ENCODE measurements at regions not wholly inside any gene's neighbourhood (a gene's known extent, or its start where the extent isn't known, plus 50 kb on each side); places are given as distances from the start of the nearest gene placed in this dataset.
"Not testable (repeated sequence)": the region's sequence is repeated elsewhere in the genome, so short reads cannot be mapped to it uniquely, and the experiment has no call there.

DNA sequence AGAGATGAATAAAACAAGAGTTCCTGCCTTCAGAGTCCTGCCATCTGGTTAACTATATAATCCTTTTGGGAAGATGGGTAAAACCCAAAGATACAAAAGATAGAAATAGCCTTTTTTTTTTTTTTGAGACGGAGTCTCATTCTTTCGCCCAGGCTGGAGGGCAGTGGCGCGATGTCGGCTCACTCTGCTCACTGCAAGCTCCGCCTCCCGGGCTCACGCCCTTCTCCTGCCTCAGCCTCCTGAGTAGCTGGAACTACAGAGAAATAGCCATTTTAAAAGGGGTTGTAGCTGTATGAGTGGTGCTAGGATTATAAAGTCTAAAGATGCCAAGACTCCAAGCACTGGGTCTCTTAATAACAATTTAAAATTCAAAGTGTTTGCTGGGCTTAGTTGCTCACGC lies 97.2 kb downstream of the KDR start:
- Histone ChIP-seq H3K36me3 (ENCODE audit: control insufficient read depth, insufficient read depth, low read length) (no peaks in the 10 kb centered on the region), H3K4me3 (replicated peaks; ENCODE audit: low read depth, low read length) (no peak overlapping the region), H3K27me3 (replicated peaks; ENCODE audit: control insufficient read depth, insufficient read depth, low read length) (no peaks in the 10 kb centered on the region)
- TF ChIP-seq, protein P1, sequence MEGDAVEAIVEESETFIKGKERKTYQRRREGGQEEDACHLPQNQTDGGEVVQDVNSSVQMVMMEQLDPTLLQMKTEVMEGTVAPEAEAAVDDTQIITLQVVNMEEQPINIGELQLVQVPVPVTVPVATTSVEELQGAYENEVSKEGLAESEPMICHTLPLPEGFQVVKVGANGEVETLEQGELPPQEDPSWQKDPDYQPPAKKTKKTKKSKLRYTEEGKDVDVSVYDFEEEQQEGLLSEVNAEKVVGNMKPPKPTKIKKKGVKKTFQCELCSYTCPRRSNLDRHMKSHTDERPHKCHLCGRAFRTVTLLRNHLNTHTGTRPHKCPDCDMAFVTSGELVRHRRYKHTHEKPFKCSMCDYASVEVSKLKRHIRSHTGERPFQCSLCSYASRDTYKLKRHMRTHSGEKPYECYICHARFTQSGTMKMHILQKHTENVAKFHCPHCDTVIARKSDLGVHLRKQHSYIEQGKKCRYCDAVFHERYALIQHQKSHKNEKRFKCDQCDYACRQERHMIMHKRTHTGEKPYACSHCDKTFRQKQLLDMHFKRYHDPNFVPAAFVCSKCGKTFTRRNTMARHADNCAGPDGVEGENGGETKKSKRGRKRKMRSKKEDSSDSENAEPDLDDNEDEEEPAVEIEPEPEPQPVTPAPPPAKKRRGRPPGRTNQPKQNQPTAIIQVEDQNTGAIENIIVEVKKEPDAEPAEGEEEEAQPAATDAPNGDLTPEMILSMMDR (IDR thresholded peaks at IDR 0.05; ENCODE audit: insufficient read depth, low read length, poor library complexity, severe bottlenecking) = no peak
- DNase-seq (ENCODE audit: extremely low read depth, insufficient read length) = no peak

DNA sequence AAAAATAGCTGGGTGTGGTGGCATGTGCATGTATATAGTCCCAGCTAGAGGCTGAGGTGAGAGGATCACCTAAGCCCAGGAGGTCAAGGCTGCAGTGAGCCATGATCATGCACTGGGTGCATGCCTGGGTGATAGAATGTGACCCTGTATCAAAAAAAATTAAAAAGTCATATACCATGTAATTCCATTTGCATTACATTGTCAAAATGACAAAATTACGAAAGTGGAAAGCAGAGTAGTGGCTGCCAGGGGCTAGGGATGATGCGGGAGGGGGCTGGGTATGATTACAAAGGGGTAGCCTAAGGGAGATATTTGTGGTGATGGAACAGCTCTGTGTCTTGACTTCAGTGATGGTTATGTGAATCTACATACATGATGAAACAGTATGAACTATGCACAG lies 97.8 kb downstream of the KDR start:
- no peaks in the 10 kb centered on the region for H3K27me3 ChIP-seq (replicated peaks; ENCODE audit: control insufficient read depth, insufficient read depth, low read length)
- no peak overlapping the region for H3K4me3 ChIP-seq (replicated peaks; ENCODE audit: low read depth, low read length)
- DNase-seq (ENCODE audit: extremely low read depth, insufficient read length) = no peak
- TF ChIP-seq, protein P1 (IDR thresholded peaks at IDR 0.05; ENCODE audit: insufficient read depth, low read length, poor library complexity, severe bottlenecking) = no peak
- H3K36me3 ChIP-seq (ENCODE audit: control insufficient read depth, insufficient read depth, low read length) = no peaks in the 10 kb centered on the region

DNA sequence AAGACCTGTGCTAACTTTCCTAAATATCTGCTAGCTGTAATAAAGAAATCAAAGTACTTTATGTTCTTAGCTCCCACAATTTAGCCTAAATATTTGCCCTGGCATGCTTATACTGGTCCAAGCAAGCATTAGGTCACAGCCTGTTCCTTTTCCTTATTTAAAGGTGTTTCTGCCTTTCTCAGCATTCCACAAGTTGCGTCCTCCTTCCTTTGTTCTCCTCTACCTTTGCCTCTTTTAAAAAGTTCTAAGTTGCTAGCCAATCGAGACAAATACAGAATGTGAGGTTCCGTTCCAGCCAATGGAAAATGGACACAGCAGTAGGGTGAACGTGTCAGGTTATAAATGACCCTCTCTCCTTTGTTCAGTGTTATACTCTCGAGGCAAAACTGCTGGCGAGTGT lies 99.9 kb downstream of the KDR start:
- H3K4me3 ChIP-seq (replicated peaks; ENCODE audit: low read depth, low read length); H3K36me3 ChIP-seq (ENCODE audit: control insufficient read depth, insufficient read depth, low read length); DNase-seq (ENCODE audit: extremely low read depth, insufficient read length); H3K27me3 ChIP-seq (replicated peaks; ENCODE audit: control insufficient read depth, insufficient read depth, low read length): not testable (repeated sequence)

DNA sequence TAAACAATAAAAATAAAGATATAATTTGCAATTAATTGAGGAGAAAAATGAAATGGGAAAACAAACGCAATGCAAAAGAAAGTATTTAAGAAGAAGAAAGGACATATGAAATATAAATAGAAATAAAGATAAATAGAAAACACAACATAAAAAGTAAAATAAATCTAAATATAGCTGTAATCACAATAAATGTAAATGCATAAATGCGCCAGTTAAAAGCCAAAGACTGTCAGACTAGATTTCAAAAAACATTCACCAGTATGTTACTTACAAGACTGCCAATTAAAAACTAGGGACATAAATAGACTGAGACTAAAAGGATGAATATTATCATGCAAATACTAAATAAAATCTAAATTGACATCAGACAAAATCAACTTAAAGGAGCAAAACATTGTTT lies 102.4 kb downstream of the KDR start:
- H3K4me3 ChIP-seq (replicated peaks; ENCODE audit: low read depth, low read length) = no peak overlapping the region
- H3K36me3 ChIP-seq (ENCODE audit: control insufficient read depth, insufficient read depth, low read length) = no peaks in the 10 kb centered on the region
- no peaks in the 10 kb centered on the region for H3K27me3 ChIP-seq (replicated peaks; ENCODE audit: control insufficient read depth, insufficient read depth, low read length)
- no peak for DNase-seq (ENCODE audit: extremely low read depth, insufficient read length)
- TF ChIP-seq, protein P1 (IDR thresholded peaks at IDR 0.05; ENCODE audit: insufficient read depth, low read length, poor library complexity, severe bottlenecking) = no peak

DNA sequence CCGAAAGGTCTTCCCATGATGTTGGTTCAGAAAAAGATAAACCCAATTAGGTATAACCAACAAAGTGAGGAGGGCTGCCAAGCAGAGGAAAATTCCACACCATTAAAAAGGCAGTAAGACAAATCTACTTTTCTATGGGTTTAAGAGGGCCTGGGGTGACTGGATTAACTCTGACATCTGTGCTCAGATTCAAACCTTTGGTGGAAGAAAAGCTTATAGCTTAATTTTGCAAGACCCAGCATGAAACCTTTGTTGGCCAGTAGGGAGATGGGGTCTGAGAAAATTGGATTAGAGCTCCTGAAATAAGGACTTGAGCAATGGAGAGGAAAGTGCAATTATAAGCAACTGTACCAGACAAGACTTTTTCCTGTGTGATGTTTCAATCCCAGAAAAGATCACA lies 104.2 kb downstream of the KDR start:
- no peak for DNase-seq (ENCODE audit: extremely low read depth, insufficient read length)
- H3K36me3 ChIP-seq (ENCODE audit: control insufficient read depth, insufficient read depth, low read length) = no peaks in the 10 kb centered on the region
- no peak overlapping the region for H3K4me3 ChIP-seq (replicated peaks; ENCODE audit: low read depth, low read length)
- TF ChIP-seq, protein P1 (IDR thresholded peaks at IDR 0.05; ENCODE audit: insufficient read depth, low read length, poor library complexity, severe bottlenecking) = no peak
- H3K27me3 ChIP-seq (replicated peaks; ENCODE audit: control insufficient read depth, insufficient read depth, low read length) = no peaks in the 10 kb centered on the region

DNA sequence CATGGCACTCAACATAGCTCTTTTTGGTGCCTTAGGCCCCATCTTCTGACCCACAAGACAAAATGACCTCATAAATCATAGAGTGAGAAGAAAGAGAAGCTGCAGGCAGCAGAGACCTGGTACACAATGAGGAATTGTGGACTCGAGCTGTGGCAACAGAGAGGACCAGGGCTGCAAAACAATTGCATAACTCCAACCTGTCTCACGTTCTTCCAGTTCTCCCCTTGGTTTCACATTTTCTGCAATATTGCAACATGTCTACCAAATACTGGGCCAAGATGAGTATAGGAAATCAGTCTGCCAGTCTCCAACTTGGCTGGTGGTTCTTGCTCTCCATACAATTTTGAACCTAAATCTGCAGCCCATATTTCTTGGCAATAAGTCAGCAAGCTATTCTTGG lies 105.3 kb downstream of the KDR start:
- no peak overlapping the region for H3K4me3 ChIP-seq (replicated peaks; ENCODE audit: low read depth, low read length)
- TF ChIP-seq, protein P1 (IDR thresholded peaks at IDR 0.05; ENCODE audit: insufficient read depth, low read length, poor library complexity, severe bottlenecking) = no peak
- no peaks in the 10 kb centered on the region for H3K27me3 ChIP-seq (replicated peaks; ENCODE audit: control insufficient read depth, insufficient read depth, low read length)
- DNase-seq (ENCODE audit: extremely low read depth, insufficient read length) = no peak
- no peaks in the 10 kb centered on the region for H3K36me3 ChIP-seq (ENCODE audit: control insufficient read depth, insufficient read depth, low read length)

Data from GM06990 (cell line).